ENCODE measurements at regions not wholly inside any gene's neighbourhood (a gene's known extent, or its start where the extent isn't known, plus 50 kb on each side); places are given as distances from the start of the nearest gene placed in this dataset.

DNA sequence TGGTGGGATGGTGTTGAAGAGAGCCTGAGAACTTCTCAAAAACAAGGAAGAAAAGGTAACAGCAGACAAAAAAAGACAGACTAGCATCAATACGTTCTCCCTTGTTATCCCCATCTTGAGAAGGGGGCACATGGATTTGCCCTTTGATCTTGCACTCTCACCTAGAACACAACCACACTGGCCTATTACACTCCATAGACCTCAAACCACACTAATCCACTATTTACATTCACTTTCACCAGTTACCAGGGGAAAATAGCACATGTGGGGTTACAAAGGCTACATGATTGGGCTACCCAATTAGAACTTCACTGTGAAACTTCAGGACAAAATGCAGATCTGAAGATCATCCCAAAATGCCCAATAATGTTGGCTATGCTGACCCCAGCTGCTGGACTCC, 72.6 kb upstream of the SELENOP start:
- H3K4me3 Mint-ChIP-seq: no peak overlapping the region
- POLR2A ChIA-PET: no interaction called here

DNA sequence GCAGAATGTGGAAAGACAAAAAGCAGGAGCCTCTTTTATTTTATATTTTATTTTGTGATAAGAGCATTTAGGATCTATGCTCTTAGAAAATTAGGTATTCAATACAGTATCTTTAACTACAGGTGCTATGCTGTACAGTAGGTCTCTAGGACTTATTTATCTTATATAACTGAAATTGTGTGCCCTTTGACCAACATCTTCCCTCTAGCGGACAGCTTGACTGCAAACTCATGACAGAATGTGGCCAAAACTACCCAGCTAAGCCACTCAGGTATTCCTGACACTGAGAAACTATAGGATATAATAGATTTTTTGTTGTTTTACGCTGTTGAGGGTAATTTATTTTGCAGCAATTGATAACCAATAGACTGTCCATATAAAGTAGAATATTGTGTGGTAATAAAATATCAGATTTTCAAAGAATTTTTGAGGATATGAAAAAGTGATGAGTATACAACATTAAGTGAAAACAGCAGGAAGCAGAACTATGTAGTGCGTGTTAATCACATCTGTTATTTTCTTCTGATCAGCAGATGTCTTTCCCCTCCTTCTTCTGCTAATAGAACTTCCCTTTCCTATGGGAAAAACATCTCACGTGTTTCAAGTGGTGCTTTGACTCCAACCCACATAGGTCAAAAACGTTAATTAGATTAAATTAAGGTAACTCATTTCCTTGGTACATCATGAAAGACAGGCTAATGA, 69.9 kb upstream of the SELENOP start:
- peaks cover 2% of the 10 kb centered on the region for H3K4me1 Mint-ChIP-seq
- POLR2A ChIA-PET: no interaction called here
- no peaks in the 10 kb centered on the region for H3K36me3 Mint-ChIP-seq (ENCODE audit: low read depth)
- H3K4me3 Mint-ChIP-seq: no peak overlapping the region
- CTCF ChIA-PET: interaction anchor here (2.8 kb wide), 1 partner anchor 27 kb away, joined by 6 read pairs; no protein-coding TSS in a partner anchor
- H3K9me3 Mint-ChIP-seq: no peaks in the 10 kb centered on the region
- H3K27me3 Mint-ChIP-seq: peaks cover 2% of the 10 kb centered on the region
- no peak overlapping the region for H3K27ac Mint-ChIP-seq
- no peak for DNase-seq

More for the DNA sequence above, 72.6 kb upstream of the SELENOP start:
- CTCF ChIA-PET: no interaction called here
- Mint-ChIP-seq H3K36me3 (ENCODE audit: low read depth) (no peaks in the 10 kb centered on the region), H3K27me3 (peaks cover 10% of the 10 kb centered on the region), H3K4me1 (no peaks in the 10 kb centered on the region), H3K9me3 (no peaks in the 10 kb centered on the region), H3K27ac (no peak overlapping the region)
- no peak for DNase-seq

DNA sequence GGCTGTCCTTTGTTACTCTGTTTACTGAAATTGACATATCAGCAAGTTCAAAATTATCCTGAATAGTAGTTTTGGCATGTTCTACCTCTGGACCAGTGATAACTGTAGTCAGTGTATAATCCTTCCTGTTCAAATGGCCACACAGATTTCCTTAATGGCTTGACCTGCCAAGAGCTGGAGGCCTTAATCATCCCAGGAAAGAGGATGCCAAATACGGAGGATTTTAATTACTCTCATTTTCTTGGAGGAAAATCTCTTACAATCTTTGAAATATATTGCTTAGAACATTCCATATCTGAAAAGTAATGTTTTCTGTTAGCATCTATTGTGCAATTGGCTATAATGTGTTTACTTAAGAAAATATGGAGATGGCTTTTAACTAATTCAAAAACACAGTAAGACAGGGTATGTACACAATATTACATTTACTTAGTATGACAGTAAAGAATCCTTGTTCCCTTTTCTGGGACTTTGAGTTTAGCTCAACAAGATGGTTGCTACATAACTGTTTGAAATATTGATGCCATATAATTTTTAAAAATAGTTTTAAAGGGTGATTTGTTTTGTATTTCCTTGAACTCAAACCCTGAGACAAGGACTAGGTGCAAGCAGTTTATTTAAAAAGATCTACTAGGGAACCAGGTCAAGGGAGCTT, 68.9 kb upstream of the SELENOP start:
- Mint-ChIP-seq H3K27me3 (peaks cover 2% of the 10 kb centered on the region), H3K9me3 (no peaks in the 10 kb centered on the region), H3K4me1 (peaks cover 8% of the 10 kb centered on the region), H3K36me3 (ENCODE audit: low read depth) (no peaks in the 10 kb centered on the region), H3K4me3 (no peak overlapping the region), H3K27ac (no peak overlapping the region)
- DNase-seq: no peak
- ChIA-PET POLR2A (no interaction called here), CTCF (interaction anchor here (2.8 kb wide), 1 partner anchor 28 kb away, joined by 6 read pairs; no protein-coding TSS in a partner anchor)

DNA sequence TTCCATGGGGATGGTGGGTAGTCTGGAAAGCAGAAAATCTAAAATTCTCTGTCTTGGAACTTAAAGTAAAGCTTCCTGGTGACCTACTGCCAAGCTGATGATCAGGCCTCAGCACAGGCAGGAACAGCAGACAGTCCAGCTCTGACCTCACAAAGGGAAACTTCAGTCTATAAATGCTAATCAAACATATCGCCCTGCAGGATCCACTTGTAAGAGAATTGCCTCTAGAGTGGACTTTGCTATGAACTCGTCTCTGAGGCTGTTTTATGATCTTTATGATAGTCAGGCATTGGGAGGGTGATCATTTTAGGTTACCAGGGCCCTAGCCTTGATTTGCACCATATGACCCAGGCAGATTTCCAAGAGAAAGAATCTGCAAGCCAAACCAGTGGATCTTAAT, 67.6 kb upstream of the SELENOP start:
- POLR2A ChIA-PET: no interaction called here
- no peaks in the 10 kb centered on the region for H3K9me3 Mint-ChIP-seq
- DNase-seq: no peak
- no peaks in the 10 kb centered on the region for H3K36me3 Mint-ChIP-seq (ENCODE audit: low read depth)
- CTCF ChIA-PET: interaction anchor here (1.4 to 2.8 kb wide), 2 partner anchors 10 to 30 kb away, joined by 6 read pairs; no protein-coding TSS in a partner anchor
- H3K4me3 Mint-ChIP-seq: no peak overlapping the region
- H3K4me1 Mint-ChIP-seq: peaks cover 10% of the 10 kb centered on the region
- no peak overlapping the region for H3K27ac Mint-ChIP-seq
- peaks cover 2% of the 10 kb centered on the region for H3K27me3 Mint-ChIP-seq

DNA sequence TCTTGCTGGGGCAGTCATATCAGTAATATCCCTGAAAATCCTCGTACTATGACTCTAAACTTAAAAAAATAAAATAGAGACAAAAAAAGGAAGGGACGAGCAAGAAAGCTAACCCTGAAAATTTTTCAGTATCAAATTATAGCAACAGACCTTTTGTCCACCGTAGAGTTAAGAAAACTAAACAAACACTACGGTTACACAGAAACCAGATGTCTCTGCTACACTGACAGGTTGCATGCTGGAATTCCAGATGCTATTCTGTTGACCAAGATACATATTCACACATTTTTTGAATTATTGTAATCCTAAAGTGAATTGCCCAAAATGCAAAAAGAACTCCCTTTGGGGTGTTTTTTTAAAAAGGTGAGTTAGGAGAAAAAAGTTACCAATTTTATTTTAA, 66.9 kb upstream of the SELENOP start:
- Mint-ChIP-seq H3K27me3 (peaks cover 3% of the 10 kb centered on the region), H3K4me1 (peaks cover 10% of the 10 kb centered on the region), H3K9me3 (no peaks in the 10 kb centered on the region), H3K4me3 (no peak overlapping the region), H3K27ac (no peak overlapping the region), H3K36me3 (ENCODE audit: low read depth) (no peaks in the 10 kb centered on the region)
- ChIA-PET CTCF (interaction anchor here (1.4 to 3.4 kb wide), 2 partner anchors 11 kb away, joined by 6 to 12 read pairs; no protein-coding TSS in a partner anchor), POLR2A (no interaction called here)
- DNase-seq: no peak

GRCh38 chr5:42878041-42878440, 66.3 kb upstream of the SELENOP start:
- DNase-seq: no peak
- Mint-ChIP-seq H3K27ac (no peak overlapping the region), H3K9me3 (no peaks in the 10 kb centered on the region), H3K4me3 (no peak overlapping the region), H3K27me3 (peaks cover 6% of the 10 kb centered on the region), H3K36me3 (ENCODE audit: low read depth) (no peaks in the 10 kb centered on the region), H3K4me1 (peaks cover 10% of the 10 kb centered on the region)
- ChIA-PET CTCF (interaction anchor here (3.4 kb wide), 1 partner anchor 11 kb away, joined by 12 read pairs; no protein-coding TSS in a partner anchor), POLR2A (no interaction called here)

DNA sequence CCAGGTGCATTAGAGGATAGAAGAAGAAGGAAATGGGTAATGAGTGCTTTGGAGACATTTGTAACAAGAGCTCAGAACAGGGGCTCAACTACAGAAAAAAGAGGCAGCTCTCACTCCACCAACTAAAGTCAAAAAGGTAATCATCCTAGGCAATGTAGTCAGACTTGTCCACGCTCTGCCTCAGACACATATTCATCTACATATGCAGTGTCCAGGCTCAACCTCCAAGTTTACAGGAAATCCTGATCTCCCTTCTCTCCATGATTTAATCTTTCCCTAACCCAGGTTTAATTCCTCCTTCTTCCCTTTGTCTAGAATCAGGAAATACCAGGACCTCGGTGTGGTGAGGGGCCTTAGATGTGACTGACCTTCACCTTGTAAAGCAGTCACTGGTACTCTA, 65.7 kb upstream of the SELENOP start:
- Mint-ChIP-seq H3K27ac (no peak overlapping the region), H3K4me1 (peaks cover 10% of the 10 kb centered on the region), H3K36me3 (ENCODE audit: low read depth) (no peaks in the 10 kb centered on the region), H3K9me3 (no peaks in the 10 kb centered on the region), H3K4me3 (no peak overlapping the region), H3K27me3 (peaks cover 7% of the 10 kb centered on the region)
- ChIA-PET POLR2A (no interaction called here), CTCF (interaction anchor here (3.4 kb wide), 1 partner anchor 12 kb away, joined by 12 read pairs; no protein-coding TSS in a partner anchor)
- DNase-seq: no peak

- Mint-ChIP-seq H3K4me3 (no peak overlapping the region), H3K9me3 (no peaks in the 10 kb centered on the region), H3K27me3 (peaks cover 7% of the 10 kb centered on the region), H3K4me1 (peaks cover 10% of the 10 kb centered on the region), H3K36me3 (ENCODE audit: low read depth) (no peaks in the 10 kb centered on the region), H3K27ac (no peak overlapping the region)
- CTCF ChIA-PET: interaction anchor here (1.3 to 3.4 kb wide), 2 partner anchors 13 to 293 kb away, joined by 3 to 12 read pairs; no protein-coding TSS in a partner anchor
- POLR2A ChIA-PET: interaction anchor here (1.0 kb wide), 1 partner anchor 33 kb away, joined by 3 read pairs; no protein-coding TSS in a partner anchor
- DNase-seq: no peak
Observed at GRCh38 chr5:42876375-42876844, 64.7 kb upstream of the SELENOP start.

- Mint-ChIP-seq H3K36me3 (ENCODE audit: low read depth) (no peaks in the 10 kb centered on the region), H3K27ac (no peak overlapping the region), H3K9me3 (no peaks in the 10 kb centered on the region), H3K4me1 (peaks cover 10% of the 10 kb centered on the region), H3K4me3 (no peak overlapping the region), H3K27me3 (peaks cover 8% of the 10 kb centered on the region)
- POLR2A ChIA-PET: interaction anchor here (1.0 kb wide), 1 partner anchor 33 kb away, joined by 3 read pairs; no protein-coding TSS in a partner anchor
- CTCF ChIA-PET: interaction anchor here (1.3 to 3.4 kb wide), 2 partner anchors 13 to 293 kb away, joined by 3 to 12 read pairs; no protein-coding TSS in a partner anchor
- DNase-seq: no peak
Observed at GRCh38 chr5:42875785-42876374, 64.2 kb upstream of the SELENOP start.

- DNase-seq: no peak
- Mint-ChIP-seq H3K36me3 (ENCODE audit: low read depth) (no peaks in the 10 kb centered on the region), H3K4me3 (no peak overlapping the region), H3K27ac (no peak overlapping the region), H3K4me1 (peaks cover 10% of the 10 kb centered on the region), H3K27me3 (peaks cover 8% of the 10 kb centered on the region), H3K9me3 (no peaks in the 10 kb centered on the region)
- CTCF ChIA-PET: interaction anchor here (3.4 kb wide), 1 partner anchor 14 kb away, joined by 12 read pairs; no protein-coding TSS in a partner anchor
- POLR2A ChIA-PET: no interaction called here
Observed at GRCh38 chr5:42875211-42875610, 63.5 kb upstream of the SELENOP start.

DNA sequence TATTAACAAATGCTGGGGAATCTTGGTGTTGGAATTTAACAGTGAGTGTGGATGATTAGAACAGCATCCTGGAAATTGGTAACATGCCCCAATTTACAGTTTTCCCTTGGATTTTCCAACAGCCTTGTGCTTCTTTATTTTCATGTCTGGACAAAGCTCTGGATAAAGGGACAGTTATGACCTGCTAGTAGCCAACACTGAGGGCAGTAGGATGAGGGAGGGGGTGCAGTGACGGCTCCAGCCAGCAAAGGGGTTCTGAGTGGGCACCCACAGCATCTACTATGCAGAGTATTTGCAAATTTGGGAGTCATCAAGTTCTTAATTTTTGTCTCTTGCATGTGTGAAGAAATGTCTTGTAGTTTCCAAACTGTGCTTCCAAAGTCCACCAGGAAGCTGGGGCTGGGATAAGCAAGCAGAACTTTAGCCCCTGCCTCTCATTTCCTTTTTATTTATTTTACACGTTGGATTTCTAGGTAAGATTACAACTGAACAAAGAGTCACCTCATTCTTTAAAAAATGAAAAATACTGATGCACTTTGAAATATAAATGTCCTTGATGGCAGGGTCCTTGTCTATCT, 63.0 kb upstream of the SELENOP start:
- Mint-ChIP-seq H3K27me3 (peaks cover 10% of the 10 kb centered on the region), H3K27ac (no peak overlapping the region), H3K4me1 (peaks cover 10% of the 10 kb centered on the region), H3K4me3 (no peak overlapping the region), H3K36me3 (ENCODE audit: low read depth) (no peaks in the 10 kb centered on the region), H3K9me3 (no peaks in the 10 kb centered on the region)
- ChIA-PET CTCF (no interaction called here), POLR2A (no interaction called here)
- DNase-seq: no peak

GRCh38 chr5:42872865-42873264, 61.2 kb upstream of the SELENOP start:
- Mint-ChIP-seq H3K36me3 (ENCODE audit: low read depth) (no peaks in the 10 kb centered on the region), H3K9me3 (peaks cover 5% of the 10 kb centered on the region), H3K4me1 (peaks cover 10% of the 10 kb centered on the region), H3K27me3 (peaks cover 12% of the 10 kb centered on the region), H3K4me3 (no peak overlapping the region), H3K27ac (no peak overlapping the region)
- CTCF ChIA-PET: no interaction called here
- POLR2A ChIA-PET: no interaction called here
- DNase-seq: no peak

DNA sequence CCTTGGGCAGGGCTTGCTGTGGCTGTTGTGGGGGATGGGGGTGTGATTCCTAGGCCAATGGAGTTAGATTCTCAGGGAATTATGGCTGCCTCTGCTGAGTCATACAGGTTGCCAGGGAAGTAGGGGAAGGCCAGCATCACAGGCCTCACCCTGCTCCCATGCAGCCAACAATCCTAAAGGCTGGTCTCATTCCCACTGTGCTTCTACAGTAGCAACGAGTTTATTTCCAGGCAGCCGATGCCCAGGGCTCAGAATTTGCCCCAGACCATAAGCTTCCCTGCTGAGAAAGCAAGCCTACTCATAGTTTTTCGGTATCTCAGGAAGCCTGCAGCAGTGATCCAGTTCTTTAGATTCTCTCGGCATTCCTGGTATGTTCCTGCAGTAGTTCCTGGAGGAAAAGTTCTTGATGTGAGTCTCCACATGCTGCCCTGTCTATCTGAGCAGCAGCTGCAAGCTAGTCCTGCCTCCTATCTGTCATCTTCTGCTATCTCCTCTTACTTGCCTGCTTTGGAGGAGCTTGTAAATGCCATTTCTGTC, 59.3 kb upstream of the SELENOP start:
- no peak for DNase-seq
- H3K27me3 Mint-ChIP-seq: peaks cover 24% of the 10 kb centered on the region
- H3K36me3 Mint-ChIP-seq (ENCODE audit: low read depth): no peaks in the 10 kb centered on the region
- H3K4me3 Mint-ChIP-seq: no peak overlapping the region
- ChIA-PET CTCF (no interaction called here), POLR2A (no interaction called here)
- peaks cover 5% of the 10 kb centered on the region for H3K9me3 Mint-ChIP-seq
- peaks cover 5% of the 10 kb centered on the region for H3K4me1 Mint-ChIP-seq
- H3K27ac Mint-ChIP-seq: no peak overlapping the region
